H1 (cell line): ENCODE measurements at regions not wholly inside any gene's neighbourhood (a gene's known extent, or its start where the extent isn't known, plus 50 kb on each side); places are given as distances from the start of the nearest gene placed in this dataset.

Experiments
- CTCF ChIA-PET: fragments of 300-600 bp; sonication (Branson Sonifier 250); formaldehyde crosslinking; loops from one replicate; lab custom pipeline; 2021; ENCODE audit not compliant: partially characterized antibody; lab: Charles Lee
- POLR2A ChIA-PET: fragments of 300-600 bp; sonication (Branson Sonifier 250); formaldehyde crosslinking; loops from one replicate; lab custom pipeline; 2021; ENCODE audit warnings: inconsistent platforms; ENCODE audit not compliant: partially characterized antibody; lab: Charles Lee
- DNase-seq, 2 experiments: peaks; one replicate each; pipeline versions ENCODE4 v3.0.0 to v3.0.0-alpha.2; 2010 to 2022; ENCODE audit warnings: low spot score in 2 of 2, low read depth in 1 of 2, mixed read lengths in 1 of 2
- FAIRE-seq: peaks from 2 replicates; lab custom pipeline; 2011; peaks lifted over from hg19 to GRCh38; lab: Jason Lieb, UNC
- H2AFZ ChIP-seq: 2 replicates; pipeline ENCODE4 v1.8.1; 2012; ENCODE audit warnings: low read length, inconsistent platforms
- H2AK5ac ChIP-seq: 2 replicates; pipeline ENCODE4 v1.6.1; 2013; ENCODE audit warnings: low read depth, low read length
- H2BK120ac ChIP-seq: replicated peaks from 2 replicates; pipeline ENCODE3; 2013; ENCODE audit warnings: low read depth, low read length, inconsistent platforms
- H2BK12ac ChIP-seq: 2 replicates; pipeline ENCODE4 v1.6.1; 2013; ENCODE audit warnings: low read depth, low read length
- H2BK15ac ChIP-seq: 2 replicates; pipeline ENCODE4 v1.6.1; 2013; ENCODE audit warnings: low read length
- H2BK20ac ChIP-seq: 2 replicates; pipeline ENCODE4 v1.6.1; 2013; ENCODE audit warnings: low read length
- H2BK5ac ChIP-seq: 2 replicates; pipeline ENCODE4 v1.6.1; 2013; ENCODE audit warnings: low read depth, low read length
- H3K14ac ChIP-seq: 2 replicates; pipeline ENCODE4 v1.6.1; 2013; ENCODE audit warnings: inconsistent platforms; ENCODE audit not compliant: insufficient read length
- H3K18ac ChIP-seq: 2 replicates; pipeline ENCODE4 v1.6.1; 2013; ENCODE audit warnings: low read length; ENCODE audit errors: extremely low read depth
- H3K23ac ChIP-seq: 2 replicates; pipeline ENCODE4 v1.6.1; 2013; ENCODE audit warnings: inconsistent platforms; ENCODE audit not compliant: insufficient read length
- H3K23me2 ChIP-seq: 2 replicates; pipeline ENCODE4 v1.6.1; 2013; ENCODE audit warnings: low read depth, low read length
- H3K27ac ChIP-seq: 2 replicates; pipeline ENCODE4 v1.6.1; 2011; ENCODE audit warnings: low read depth, low read length, inconsistent platforms
- H3K27me3 ChIP-seq, 4 experiments: replicated peaks in 1 of 4; 1 replicate in 1 of 4; 2 replicates in 3 of 4; pipeline versions ENCODE4 v1.6.1 to v1.8.1; 2011 to 2013; ENCODE audit warnings: low read length in 3 of 4, mild to moderate bottlenecking in 3 of 4, inconsistent platforms in 2 of 4, mixed read lengths in 2 of 4, moderate library complexity in 1 of 4; ENCODE audit not compliant: control insufficient read depth in 3 of 4, insufficient read depth in 3 of 4; ENCODE audit errors: extremely low read depth in 1 of 4
- H3K36me3 ChIP-seq, 4 experiments: 2 replicates each; pipeline versions ENCODE4 v1.6.1 to v1.8.1; 2011 to 2013; ENCODE audit warnings: mild to moderate bottlenecking in 4 of 4, low read length in 3 of 4, moderate library complexity in 2 of 4, control low read depth in 1 of 4, inconsistent platforms in 1 of 4; ENCODE audit not compliant: insufficient read depth in 4 of 4, control insufficient read depth in 2 of 4
- H3K4ac ChIP-seq: replicated peaks from 2 replicates; pipeline ENCODE3; 2013; ENCODE audit warnings: low read length, low read depth, mixed read lengths, inconsistent platforms; ENCODE audit not compliant: insufficient read length
- H3K4me1 ChIP-seq, 4 experiments: replicated peaks in 1 of 4; 1 replicate in 1 of 4; 2 replicates in 3 of 4; pipeline versions ENCODE4 v1.6.1 to v1.8.1; 2011 to 2013; ENCODE audit warnings: low read length in 3 of 4, inconsistent platforms in 2 of 4, mixed read lengths in 1 of 4; ENCODE audit not compliant: insufficient read depth in 4 of 4, control insufficient read depth in 3 of 4
- H3K4me2 ChIP-seq, 2 experiments: 2 replicates each; pipeline versions ENCODE4 v1.6.1 to v1.8.1; 2011 to 2013; ENCODE audit warnings: low read depth in 2 of 2, low read length in 2 of 2, control low read depth in 1 of 2, inconsistent platforms in 1 of 2, mild to moderate bottlenecking in 1 of 2; ENCODE audit not compliant: insufficient read depth in 1 of 2
- H3K4me3 ChIP-seq, 4 experiments: fragments of 200-600, 300-600 bp in 1 of 4; sonication (generic), shearing (Covaris generic), sonication (Bioruptor Twin) in 1 of 4; 2 replicates each; pipeline versions ENCODE4 v1.5.1 to v1.8.1; 2011 to 2016; ENCODE audit warnings: low read length in 4 of 4, low read depth in 3 of 4, control low read depth in 2 of 4, inconsistent platforms in 2 of 4, mild to moderate bottlenecking in 2 of 4, mixed read lengths in 1 of 4, moderate library complexity in 1 of 4; ENCODE audit not compliant: insufficient read depth in 2 of 4; ENCODE audit errors: extremely low read depth in 1 of 4
- H3K56ac ChIP-seq: replicated peaks from 2 replicates; pipeline ENCODE3; 2013; ENCODE audit warnings: low read depth, mild to moderate bottlenecking, mixed read lengths, low read length, inconsistent platforms; ENCODE audit not compliant: insufficient read length
- H3K79me1 ChIP-seq: 2 replicates; pipeline ENCODE4 v1.6.1; 2013; ENCODE audit warnings: low read depth, low read length, control low read depth
- H3K79me2 ChIP-seq, 2 experiments: 2 replicates each; pipeline versions ENCODE4 v1.6.1 to v1.8.1; 2012 to 2013; ENCODE audit warnings: low read length in 2 of 2, mild to moderate bottlenecking in 2 of 2, inconsistent platforms in 1 of 2; ENCODE audit not compliant: insufficient read depth in 2 of 2, control insufficient read depth in 1 of 2
- H3K9ac ChIP-seq, 4 experiments: replicated peaks in 1 of 4; 1 replicate in 1 of 4; 2 replicates in 3 of 4; pipeline versions ENCODE4 v1.6.1 to v1.8.1; 2011 to 2013; ENCODE audit warnings: low read depth in 3 of 4, low read length in 3 of 4, control low read depth in 2 of 4, mild to moderate bottlenecking in 2 of 4, moderate library complexity in 2 of 4, inconsistent platforms in 1 of 4; ENCODE audit errors: extremely low read depth in 1 of 4
- H3K9me3 ChIP-seq, 2 experiments: 2 replicates each; pipeline versions ENCODE4 v1.6.1 to v1.8.1; 2012 to 2013; ENCODE audit warnings: mild to moderate bottlenecking in 2 of 2, moderate library complexity in 2 of 2, control low read depth in 1 of 2, inconsistent platforms in 1 of 2, low read depth in 1 of 2, low read length in 1 of 2, mixed read lengths in 1 of 2; ENCODE audit not compliant: insufficient read depth in 2 of 2
- H4K20me1 ChIP-seq, 2 experiments: replicated peaks in 1 of 2; 2 replicates each; pipeline versions ENCODE3 to v1.8.1; 2011 to 2013; ENCODE audit warnings: inconsistent platforms in 2 of 2, low read length in 2 of 2, mild to moderate bottlenecking in 1 of 2; ENCODE audit not compliant: insufficient read depth in 2 of 2, control insufficient read depth in 1 of 2
- H4K5ac ChIP-seq: 2 replicates; pipeline ENCODE4 v1.6.1; 2013; ENCODE audit warnings: low read length, low read depth, mixed read lengths, inconsistent platforms; ENCODE audit not compliant: insufficient read length
- H4K8ac ChIP-seq: 2 replicates; pipeline ENCODE4 v1.8.0; 2013; ENCODE audit warnings: mild to moderate bottlenecking, moderate library complexity, low read length, inconsistent platforms; ENCODE audit not compliant: insufficient read depth; ENCODE audit errors: extremely low read depth
- H4K91ac ChIP-seq: replicated peaks from 2 replicates; pipeline ENCODE3; 2013; ENCODE audit warnings: low read length, mixed read lengths, inconsistent platforms; ENCODE audit not compliant: insufficient read length
- ASH2L ChIP-seq: fragments of 200-600, 300-600 bp; sonication (generic); IDR thresholded peaks from one replicate; pipeline ENCODE4 v1.7.1; 2017; ENCODE audit warnings: low read length
- CREB1 ChIP-seq: IDR thresholded peaks from 2 replicates; pipeline ENCODE4 v1.6.1; 2012; ENCODE audit warnings: inconsistent platforms
- GABPA ChIP-seq: IDR thresholded peaks from 2 replicates; pipeline ENCODE4 v1.6.1; 2011; ENCODE audit warnings: mild to moderate bottlenecking, low read length, moderate library complexity, borderline replicate concordance; ENCODE audit not compliant: insufficient read depth
- JUN ChIP-seq: IDR thresholded peaks from 2 replicates; pipeline ENCODE4 v1.6.1; 2011; ENCODE audit warnings: low read depth, mild to moderate bottlenecking, improper control_type of control experiment, low read length
- JUND ChIP-seq: IDR thresholded peaks from 2 replicates; pipeline ENCODE4 v1.6.1; 2011; ENCODE audit warnings: mild to moderate bottlenecking, improper control_type of control experiment, low read length
- MAFK ChIP-seq: IDR thresholded peaks from 2 replicates; pipeline ENCODE4 v1.6.1; 2012; ENCODE audit warnings: low read depth, mild to moderate bottlenecking, improper control_type of control experiment, low read length
- NANOG ChIP-seq: IDR thresholded peaks from 2 replicates; pipeline ENCODE4 v1.6.1; 2011; ENCODE audit warnings: low read length, low read depth, mild to moderate bottlenecking, inconsistent platforms; ENCODE audit not compliant: insufficient read depth, poor library complexity, severe bottlenecking
- PHF8 ChIP-seq: fragments of 200-600 bp; sonication (generic); conservative IDR thresholded peaks from 2 replicates; pipeline ENCODE4 v1.7.1; 2012; ENCODE audit warnings: low read depth, mild to moderate bottlenecking, inconsistent platforms, low read length, moderate library complexity
- SAP30 ChIP-seq: fragments of 300-600 bp; sonication (generic); IDR thresholded peaks from 2 replicates; pipeline ENCODE4 v1.7.1; 2012; ENCODE audit warnings: low read length, moderate library complexity, mild to moderate bottlenecking, inconsistent platforms; ENCODE audit not compliant: insufficient read depth, insufficient replicate concordance
- SIRT6 ChIP-seq: IDR thresholded peaks from one replicate; pipeline ENCODE4 v1.7.1; 2012; ENCODE audit warnings: low read length, inconsistent platforms
- WGBS, 2 experiments: shearing (Covaris generic) in 1 of 2; methylation state at CpG; one replicate each; pipeline versions ENCODE4 v1.1.6 to v1.1.7; 2013 to 2015; ENCODE audit warnings: low lambda C conversion rate in 2 of 2, mixed read lengths in 2 of 2, inconsistent platforms in 1 of 2, low coverage in 1 of 2, missing lambda C conversion rate in 1 of 2; ENCODE audit not compliant: insufficient replicate concordance in 2 of 2, insufficient coverage in 1 of 2, insufficient read length in 1 of 2; ENCODE audit errors: extremely low coverage in 1 of 2, missing lambda C conversion rate in 1 of 2; 5-methylcytosine and 5-hydroxymethylcytosine counted together

DNA sequence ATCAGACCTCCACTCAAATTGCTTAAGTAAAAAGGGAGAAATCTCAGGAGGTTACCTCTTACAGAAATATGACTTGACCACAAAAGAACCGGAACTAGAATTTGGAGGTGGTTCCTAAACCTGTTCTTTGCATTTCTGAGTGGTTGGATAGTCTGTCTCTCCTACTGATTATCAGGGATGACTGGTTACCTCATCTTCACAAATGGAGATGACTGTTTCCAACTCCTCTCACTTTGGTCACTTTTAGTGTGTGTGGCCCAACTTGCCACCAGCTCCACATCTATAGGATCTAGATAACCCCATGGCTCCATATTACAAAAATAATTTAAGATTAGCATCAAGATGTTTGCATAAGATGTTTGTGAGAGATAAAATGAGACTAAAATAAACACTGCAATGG lies 95.5 kb downstream of the CCDC71L start:
- H2BK5ac ChIP-seq, result no peak overlapping the region
- H2BK12ac ChIP-seq, result no peak overlapping the region
- H3K27ac ChIP-seq, result no peak overlapping the region
- peaks cover 0 to 3% (median 0%) of the 10 kb centered on the region in 4 experiments; a peak in 1 of 7 replicates for H3K4me1 ChIP-seq
- H3K18ac ChIP-seq, result no peak overlapping the region
- TF ChIP-seq GABPA (no peak), SIRT6 (no peak), CREB1 (no peak), PHF8 (no peak), MAFK (no peak), NANOG (no peak), JUND (no peak), SAP30 (no peak), ASH2L (no peak), JUN (no peak)
- H2BK20ac ChIP-seq, result no peak overlapping the region
- no peak overlapping the region for H3K4me2 ChIP-seq
- WGBS, 2 experiments, result 100% methylated on average over 1 of the region's 1 CpG; no CpG with 5 or more reads in 1 of the 2 experiments
- H3K23ac ChIP-seq, result no peak overlapping the region
- H3K79me2 ChIP-seq, result no peaks in the 10 kb centered on the region
- no peak overlapping the region for H2BK15ac ChIP-seq
- H3K9ac ChIP-seq, result no peak overlapping the region
- H4K20me1 ChIP-seq, result no peaks in the 10 kb centered on the region
- no peak overlapping the region for H3K4me3 ChIP-seq
- no peak overlapping the region for H2AK5ac ChIP-seq
- H2BK120ac ChIP-seq, result no peak overlapping the region
- no peak for FAIRE-seq
- CTCF ChIA-PET, result interaction anchor here (0.7 kb wide), 1 partner anchor 227 kb away, joined by 3 read pairs; no protein-coding TSS in a partner anchor
- no peak overlapping the region for H2AFZ ChIP-seq
- no peak overlapping the region for H3K56ac ChIP-seq
- no peak overlapping the region for H3K14ac ChIP-seq
- no peaks in the 10 kb centered on the region for H3K9me3 ChIP-seq
- DNase-seq, result no peak
- no peaks in the 10 kb centered on the region for H3K23me2 ChIP-seq
- no peak overlapping the region for H4K8ac ChIP-seq
- H3K27me3 ChIP-seq, result no peaks in the 10 kb centered on the region
- H4K5ac ChIP-seq, result no peak overlapping the region
- H3K4ac ChIP-seq, result no peak overlapping the region
- H4K91ac ChIP-seq, result no peak overlapping the region
- no peaks in the 10 kb centered on the region for H3K36me3 ChIP-seq
- POLR2A ChIA-PET, result no interaction called here
- H3K79me1 ChIP-seq, result no peaks in the 10 kb centered on the region
